ENCODE measurements at regions not wholly inside any gene's neighbourhood (a gene's known extent, or its start where the extent isn't known, plus 50 kb on each side); places are given as distances from the start of the nearest gene placed in this dataset.

- TF ChIP-seq POLR2AphosphoS5 (IDR thresholded peaks at IDR 0.05; ENCODE audit: borderline replicate concordance, low read depth, low read length) (no peak), EZH2 (IDR thresholded peaks at IDR 0.05) (no peak)
Measured at GRCh38 chr2:83273322-83273721, 1185.8 kb downstream of the SUCLG1 start.

All from SK-N-MC (cell line).